ENCODE measurements at regions not wholly inside any gene's neighbourhood (a gene's known extent, or its start where the extent isn't known, plus 50 kb on each side); places are given as distances from the start of the nearest gene placed in this dataset.

GRCh38 chr3:29138171-29138570 is 142.7 kb upstream of the RBMS3 start:
- Histone ChIP-seq H3K4me1 (peaks cover 28% of the 10 kb centered on the region), H3K9me3 (no peaks in the 10 kb centered on the region), H3K27me3 (ENCODE audit: low read depth) (no peaks in the 10 kb centered on the region), H3K4me3 (no peak overlapping the region), H3K36me3 (no peaks in the 10 kb centered on the region), H3K27ac (no peak overlapping the region)
- ATAC-seq (no peak), DNase-seq (no peak)
- TF ChIP-seq CTCF (IDR thresholded peaks at IDR 0.05): no peak
- intact Hi-C loops (cut with DNase I): no loop called here

- DNase-seq: no peak
- no peak overlapping the region for H3K4me3 ChIP-seq
- TF ChIP-seq CTCF (IDR thresholded peaks at IDR 0.05): no peak
- H3K27me3 ChIP-seq (ENCODE audit: low read depth): no peaks in the 10 kb centered on the region
- intact Hi-C loops (cut with DNase I): no loop called here
- H3K27ac ChIP-seq: peak overlapping the region; percentile 48
- H3K4me1 ChIP-seq: peaks cover 33% of the 10 kb centered on the region
- ATAC-seq: peak in 1 of 2 donors; percentile 28
- no peaks in the 10 kb centered on the region for H3K9me3 ChIP-seq
- no peaks in the 10 kb centered on the region for H3K36me3 ChIP-seq
Measured at GRCh38 chr3:29140666-29141065, 140.2 kb upstream of the RBMS3 start.

GRCh38 chr3:29141197-29141917 is 139.5 kb upstream of the RBMS3 start:
- peak overlapping the region; percentile 48 for H3K27ac ChIP-seq
- H3K36me3 ChIP-seq: no peaks in the 10 kb centered on the region
- H3K27me3 ChIP-seq (ENCODE audit: low read depth): no peaks in the 10 kb centered on the region
- H3K4me3 ChIP-seq: no peak overlapping the region
- ATAC-seq (no peak), DNase-seq (no peak)
- no peak for TF ChIP-seq CTCF (IDR thresholded peaks at IDR 0.05)
- H3K9me3 ChIP-seq: no peaks in the 10 kb centered on the region
- H3K4me1 ChIP-seq: peaks cover 33% of the 10 kb centered on the region
- intact Hi-C loops (cut with DNase I): no loop called here

GRCh38 chr3:29141918-29142275 is 139.0 kb upstream of the RBMS3 start:
- H3K27ac ChIP-seq: peak overlapping the region; percentile 48

GRCh38 chr3:29143151-29143550 is 137.7 kb upstream of the RBMS3 start:
- Histone ChIP-seq H3K4me3 (no peak overlapping the region), H3K27ac (no peak overlapping the region), H3K4me1 (peaks cover 33% of the 10 kb centered on the region), H3K27me3 (ENCODE audit: low read depth) (no peaks in the 10 kb centered on the region), H3K9me3 (no peaks in the 10 kb centered on the region), H3K36me3 (no peaks in the 10 kb centered on the region)
- ATAC-seq (peak in 1 of 2 donors; percentile 17), DNase-seq (no peak)
- intact Hi-C loops (cut with DNase I): no loop called here
- TF ChIP-seq CTCF (IDR thresholded peaks at IDR 0.05): no peak

More at GRCh38 chr3:29141918-29142275, 139.0 kb upstream of the RBMS3 start:
- ATAC-seq: no peak
- H3K9me3 ChIP-seq: no peaks in the 10 kb centered on the region
- H3K36me3 ChIP-seq: no peaks in the 10 kb centered on the region
- no peaks in the 10 kb centered on the region for H3K27me3 ChIP-seq (ENCODE audit: low read depth)
- intact Hi-C loops (cut with DNase I): no loop called here
- peaks cover 33% of the 10 kb centered on the region for H3K4me1 ChIP-seq
- DNase-seq: no peak
- no peak for TF ChIP-seq CTCF (IDR thresholded peaks at IDR 0.05)
- H3K4me3 ChIP-seq: no peak overlapping the region
